ENCODE measurements at regions not wholly inside any gene's neighbourhood (a gene's known extent, or its start where the extent isn't known, plus 50 kb on each side); places are given as distances from the start of the nearest gene placed in this dataset.

DNA sequence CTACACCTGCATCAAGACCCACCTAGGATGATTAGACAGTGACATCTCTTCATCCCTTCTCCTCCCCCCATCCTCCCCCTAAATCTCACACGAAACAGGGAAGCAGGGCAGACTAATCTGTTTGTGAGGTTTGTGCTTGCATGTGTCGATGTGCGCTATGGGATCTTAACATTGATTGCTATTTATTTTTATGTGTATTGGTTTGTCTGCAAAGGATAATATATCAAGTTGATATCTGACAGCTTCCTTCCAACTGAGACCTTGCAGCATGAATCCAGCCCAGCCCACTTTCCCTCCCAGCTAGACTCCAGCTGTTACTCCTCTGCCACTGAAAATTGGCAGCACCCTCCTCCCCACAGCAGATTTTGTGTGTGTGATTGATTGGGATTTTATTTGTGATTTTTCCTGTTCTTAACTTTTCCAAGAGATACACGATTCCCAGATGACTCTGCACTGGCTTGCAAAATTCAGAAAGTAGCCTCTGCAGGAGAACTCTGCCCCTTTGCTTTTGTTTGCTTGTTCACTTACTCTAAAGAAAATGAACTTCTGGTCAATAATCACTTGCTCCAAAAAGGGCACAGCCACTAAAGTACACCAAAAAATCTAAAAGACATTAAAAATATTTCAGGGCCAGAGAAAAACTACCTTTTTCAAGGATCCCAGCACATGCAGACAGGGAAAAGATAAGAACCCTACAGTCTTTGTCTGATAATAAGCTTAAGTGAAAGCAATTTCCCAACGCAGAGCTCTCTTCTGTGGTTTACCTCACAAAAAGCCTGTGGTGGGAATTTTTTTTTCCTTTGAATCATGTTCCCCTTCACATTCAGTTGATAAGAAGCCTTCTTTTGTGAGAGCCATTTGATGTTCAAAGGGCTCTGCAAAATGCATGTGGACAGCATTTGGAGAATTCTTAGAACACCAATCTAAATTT lies 222.1 kb downstream of the RPS29 start:
- no peak for DNase-seq (ENCODE audit: low spot score)
- no peak overlapping the region for H3K4me3 ChIP-seq
- TF ChIP-seq, protein P1, sequence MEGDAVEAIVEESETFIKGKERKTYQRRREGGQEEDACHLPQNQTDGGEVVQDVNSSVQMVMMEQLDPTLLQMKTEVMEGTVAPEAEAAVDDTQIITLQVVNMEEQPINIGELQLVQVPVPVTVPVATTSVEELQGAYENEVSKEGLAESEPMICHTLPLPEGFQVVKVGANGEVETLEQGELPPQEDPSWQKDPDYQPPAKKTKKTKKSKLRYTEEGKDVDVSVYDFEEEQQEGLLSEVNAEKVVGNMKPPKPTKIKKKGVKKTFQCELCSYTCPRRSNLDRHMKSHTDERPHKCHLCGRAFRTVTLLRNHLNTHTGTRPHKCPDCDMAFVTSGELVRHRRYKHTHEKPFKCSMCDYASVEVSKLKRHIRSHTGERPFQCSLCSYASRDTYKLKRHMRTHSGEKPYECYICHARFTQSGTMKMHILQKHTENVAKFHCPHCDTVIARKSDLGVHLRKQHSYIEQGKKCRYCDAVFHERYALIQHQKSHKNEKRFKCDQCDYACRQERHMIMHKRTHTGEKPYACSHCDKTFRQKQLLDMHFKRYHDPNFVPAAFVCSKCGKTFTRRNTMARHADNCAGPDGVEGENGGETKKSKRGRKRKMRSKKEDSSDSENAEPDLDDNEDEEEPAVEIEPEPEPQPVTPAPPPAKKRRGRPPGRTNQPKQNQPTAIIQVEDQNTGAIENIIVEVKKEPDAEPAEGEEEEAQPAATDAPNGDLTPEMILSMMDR (IDR thresholded peaks at IDR 0.05) = no peak

DNA sequence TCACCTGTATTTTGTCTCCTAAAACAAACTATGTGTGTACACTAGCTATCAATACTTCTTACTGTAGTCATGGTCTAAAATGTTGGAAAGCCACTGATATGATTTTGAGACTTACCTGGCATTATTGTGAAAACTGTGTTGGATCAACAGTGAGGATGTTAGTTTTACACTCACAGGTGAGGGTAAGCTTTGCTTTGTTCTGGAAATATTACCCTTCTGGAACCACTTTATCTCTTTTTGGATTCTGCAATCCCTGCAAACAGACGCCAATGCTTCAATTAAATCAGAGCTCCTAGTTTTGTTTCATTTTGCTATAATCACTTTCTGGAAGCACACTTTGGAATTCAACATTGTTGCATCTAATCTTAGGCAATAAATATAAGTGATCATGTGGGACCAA lies 223.3 kb downstream of the RPS29 start:
- TF ChIP-seq, protein P1 (IDR thresholded peaks at IDR 0.05) = no peak

More for the DNA sequence above, 222.1 kb downstream of the RPS29 start:
- H3K27ac ChIP-seq = no peak overlapping the region

DNA sequence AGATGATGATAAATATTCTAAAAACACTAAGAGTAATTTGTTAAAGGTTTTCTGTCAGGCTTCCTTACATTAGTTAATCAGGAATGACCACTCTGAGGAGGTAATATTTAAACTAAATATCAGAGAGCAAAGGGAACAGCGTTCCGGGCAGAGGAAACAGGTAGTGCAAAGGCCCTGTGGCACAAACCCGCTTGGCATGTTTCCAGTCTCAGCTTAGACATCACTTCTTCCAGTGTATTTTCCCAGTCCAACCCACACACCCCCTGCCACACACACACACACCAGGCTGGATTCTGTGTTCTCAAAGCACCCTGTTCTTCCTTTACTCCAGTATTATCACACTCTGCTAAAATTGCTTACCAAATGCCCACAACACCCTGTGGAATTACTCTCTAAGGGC lies 247.1 kb downstream of the RPS29 start:
- DNase-seq (ENCODE audit: low spot score) = no peak
- Histone ChIP-seq H3K27ac (no peak overlapping the region), H3K4me3 (no peak overlapping the region)
- TF ChIP-seq, protein P1 (IDR thresholded peaks at IDR 0.05) = no peak

More for the DNA sequence above, 223.3 kb downstream of the RPS29 start:
- DNase-seq (ENCODE audit: low spot score) = no peak
- H3K27ac ChIP-seq = no peak overlapping the region
- no peak overlapping the region for H3K4me3 ChIP-seq

DNA sequence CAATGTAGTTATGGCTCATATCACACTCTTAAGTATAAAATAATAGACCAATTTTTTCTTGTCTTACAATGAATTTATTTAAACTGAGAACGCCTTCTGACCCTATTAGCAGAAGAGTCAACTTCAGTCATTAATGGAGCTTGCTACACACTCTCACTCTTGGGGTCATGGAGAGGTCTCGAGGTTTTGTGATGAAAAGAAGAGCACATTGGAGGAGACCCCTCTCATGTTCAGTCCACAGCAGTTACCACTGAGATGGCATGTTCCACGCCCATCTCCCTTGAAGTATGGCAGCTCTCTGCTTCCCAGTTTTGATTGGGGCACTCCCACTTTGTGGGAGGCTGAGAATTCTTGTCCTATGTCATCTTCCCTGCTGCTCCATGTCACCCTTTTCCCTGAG lies 266.4 kb downstream of the RPS29 start:
- TF ChIP-seq, protein P1 (IDR thresholded peaks at IDR 0.05) = no peak
- Histone ChIP-seq H3K27ac (no peak overlapping the region), H3K4me3 (no peak overlapping the region)
- no peak for DNase-seq (ENCODE audit: low spot score)

DNA sequence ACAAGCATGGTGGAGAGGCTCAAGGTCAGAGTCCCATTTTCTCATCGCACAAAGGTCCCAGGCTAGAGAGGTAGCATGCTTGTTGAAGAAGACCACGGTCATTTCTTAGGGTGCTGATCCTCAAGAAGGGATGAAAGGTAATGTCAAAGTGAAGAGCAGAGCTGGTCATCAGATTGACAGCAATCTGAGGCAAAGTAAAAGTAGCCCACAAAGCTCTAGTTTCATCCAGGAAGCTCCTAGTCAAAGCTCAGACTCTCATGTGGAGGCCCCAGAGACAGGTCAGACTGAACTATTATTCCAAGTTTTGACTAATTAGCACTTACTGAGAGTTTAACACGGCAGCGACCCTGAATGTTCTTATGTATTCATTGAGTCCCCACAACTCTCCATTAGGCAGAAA lies 270.6 kb downstream of the RPS29 start:
- TF ChIP-seq, protein P1 (IDR thresholded peaks at IDR 0.05) = no peak
- Histone ChIP-seq H3K27ac (no peak overlapping the region), H3K4me3 (no peak overlapping the region)
- DNase-seq (ENCODE audit: low spot score) = no peak

DNA sequence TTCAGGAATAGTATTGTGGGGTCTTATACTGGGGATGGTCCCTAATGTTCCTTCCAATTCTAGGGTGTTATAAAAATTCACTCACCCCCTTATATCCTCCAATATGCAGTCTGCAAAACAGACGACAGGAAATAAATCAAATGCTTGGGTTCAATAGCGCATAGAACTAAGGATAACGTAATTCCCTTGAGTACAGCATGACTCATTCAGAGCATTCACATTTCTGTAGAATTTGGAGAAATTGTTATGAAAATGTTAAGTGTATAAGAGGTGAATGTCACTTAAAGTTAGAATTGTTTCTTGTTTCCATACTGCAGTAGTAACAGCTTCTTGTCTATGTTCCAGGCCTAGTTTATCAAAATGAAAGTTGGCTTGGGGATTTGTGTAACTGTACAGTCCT lies 271.4 kb downstream of the RPS29 start:
- no peak overlapping the region for H3K27ac ChIP-seq
- DNase-seq (ENCODE audit: low spot score) = no peak
- TF ChIP-seq, protein P1 (IDR thresholded peaks at IDR 0.05) = no peak
- no peak overlapping the region for H3K4me3 ChIP-seq

DNA sequence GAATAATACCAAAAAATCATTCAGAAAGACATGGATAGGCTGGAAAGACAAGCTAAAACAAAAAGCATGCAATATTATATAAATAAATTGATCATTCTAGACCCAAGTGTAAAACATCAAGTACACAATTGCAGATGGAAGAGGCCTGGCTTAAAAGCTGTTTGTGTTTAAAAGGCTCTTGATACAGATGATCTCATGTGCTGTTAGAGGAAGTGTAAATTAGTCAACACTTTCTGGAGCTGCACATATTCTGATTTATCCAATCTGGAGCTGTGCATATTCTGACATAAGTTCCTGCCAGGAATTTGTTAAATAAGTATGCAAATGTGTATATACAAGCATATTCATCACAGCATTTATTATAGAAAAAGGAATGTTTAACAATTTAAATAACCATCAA lies 273.1 kb downstream of the RPS29 start:
- DNase-seq (ENCODE audit: low spot score) = no peak
- Histone ChIP-seq H3K4me3 (no peak overlapping the region), H3K27ac (no peak overlapping the region)
- TF ChIP-seq, protein P1 (IDR thresholded peaks at IDR 0.05) = no peak

Measured in coronary artery (tissue), 2 donors.